Fibroblast of the aortic adventitia (primary cell): ENCODE measurements at regions not wholly inside any gene's neighbourhood (a gene's known extent, or its start where the extent isn't known, plus 50 kb on each side); places are given as distances from the start of the nearest gene placed in this dataset.
"Not testable (repeated sequence)": the region's sequence is repeated elsewhere in the genome, so short reads cannot be mapped to it uniquely, and the experiment has no call there.

ENCODE experiments used
- DNase-seq: peaks from one replicate; pipeline ENCODE4 v3.0.0-alpha.2; 2010; ENCODE audit warnings: low read depth
- H3K4me3 ChIP-seq: 2 replicates; pipeline ENCODE4 v1.5.1; 2011; ENCODE audit warnings: low read depth, mild to moderate bottlenecking, control low read depth, low read length, moderate library complexity
- TF ChIP-seq, protein P1 (sequence below): IDR thresholded peaks from 2 replicates; pipeline ENCODE4 v1.5.1; 2011; ENCODE audit warnings: mild to moderate bottlenecking, low read length, control low read depth, inconsistent platforms; ENCODE audit not compliant: insufficient read depth

DNA sequence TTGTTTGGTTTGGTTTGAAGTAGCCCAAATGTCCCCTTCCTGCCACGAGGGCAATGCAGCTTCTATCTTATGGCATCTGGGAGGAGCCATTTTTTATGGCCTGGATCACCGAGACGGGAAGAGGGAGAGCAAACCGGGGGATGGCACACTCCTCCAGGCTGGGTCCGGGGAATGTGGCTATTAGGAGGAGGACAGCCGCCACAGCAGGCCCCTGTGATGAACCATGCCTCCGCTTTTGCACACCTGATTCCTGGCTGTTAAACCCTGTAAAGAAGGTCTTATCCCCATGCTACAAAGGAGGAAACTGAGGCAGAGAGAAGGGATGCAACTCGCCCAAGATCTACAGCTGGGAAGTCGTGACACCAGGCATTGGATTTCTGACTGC lies 157.6 kb downstream of the OR4M2 start:
- no peak for DNase-seq
- H3K4me3 ChIP-seq, result no peak overlapping the region
- TF ChIP-seq, protein P1, sequence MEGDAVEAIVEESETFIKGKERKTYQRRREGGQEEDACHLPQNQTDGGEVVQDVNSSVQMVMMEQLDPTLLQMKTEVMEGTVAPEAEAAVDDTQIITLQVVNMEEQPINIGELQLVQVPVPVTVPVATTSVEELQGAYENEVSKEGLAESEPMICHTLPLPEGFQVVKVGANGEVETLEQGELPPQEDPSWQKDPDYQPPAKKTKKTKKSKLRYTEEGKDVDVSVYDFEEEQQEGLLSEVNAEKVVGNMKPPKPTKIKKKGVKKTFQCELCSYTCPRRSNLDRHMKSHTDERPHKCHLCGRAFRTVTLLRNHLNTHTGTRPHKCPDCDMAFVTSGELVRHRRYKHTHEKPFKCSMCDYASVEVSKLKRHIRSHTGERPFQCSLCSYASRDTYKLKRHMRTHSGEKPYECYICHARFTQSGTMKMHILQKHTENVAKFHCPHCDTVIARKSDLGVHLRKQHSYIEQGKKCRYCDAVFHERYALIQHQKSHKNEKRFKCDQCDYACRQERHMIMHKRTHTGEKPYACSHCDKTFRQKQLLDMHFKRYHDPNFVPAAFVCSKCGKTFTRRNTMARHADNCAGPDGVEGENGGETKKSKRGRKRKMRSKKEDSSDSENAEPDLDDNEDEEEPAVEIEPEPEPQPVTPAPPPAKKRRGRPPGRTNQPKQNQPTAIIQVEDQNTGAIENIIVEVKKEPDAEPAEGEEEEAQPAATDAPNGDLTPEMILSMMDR, result no peak

DNA sequence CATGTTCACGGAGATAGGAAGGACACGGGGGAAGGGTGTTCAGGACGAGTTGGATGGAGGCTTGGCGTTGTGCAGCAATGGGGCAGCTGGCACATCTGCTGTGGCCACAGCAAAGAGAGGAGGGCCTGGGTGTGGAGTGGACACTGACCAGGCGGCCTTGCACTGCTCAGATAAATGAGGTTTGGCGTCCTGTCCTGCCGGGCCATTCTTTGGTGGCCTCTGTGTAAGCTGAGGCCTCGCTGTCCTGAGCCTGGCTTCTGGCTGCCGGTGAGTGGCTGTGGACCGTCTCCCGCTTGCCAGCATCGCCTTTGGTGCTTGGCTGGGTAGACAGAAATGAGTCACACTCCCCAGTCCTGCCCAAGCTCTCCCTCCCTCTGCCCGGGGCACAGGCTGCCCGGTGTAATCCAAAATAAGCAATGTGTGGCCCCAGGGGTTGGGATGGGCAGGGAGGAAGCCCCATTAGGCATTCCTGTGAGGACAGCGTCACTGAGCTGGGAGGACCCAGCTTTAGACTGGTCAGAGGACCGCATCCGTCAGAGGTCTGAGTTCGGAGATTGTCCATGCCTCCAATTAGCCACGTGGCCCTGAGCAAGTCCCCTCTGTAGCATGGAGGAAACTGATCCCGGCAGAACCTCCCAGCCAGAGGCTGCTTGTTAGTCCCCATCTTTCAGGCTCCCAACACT lies 158.1 kb downstream of the OR4M2 start:
- DNase-seq, H3K4me3 ChIP-seq: not testable (repeated sequence)

DNA sequence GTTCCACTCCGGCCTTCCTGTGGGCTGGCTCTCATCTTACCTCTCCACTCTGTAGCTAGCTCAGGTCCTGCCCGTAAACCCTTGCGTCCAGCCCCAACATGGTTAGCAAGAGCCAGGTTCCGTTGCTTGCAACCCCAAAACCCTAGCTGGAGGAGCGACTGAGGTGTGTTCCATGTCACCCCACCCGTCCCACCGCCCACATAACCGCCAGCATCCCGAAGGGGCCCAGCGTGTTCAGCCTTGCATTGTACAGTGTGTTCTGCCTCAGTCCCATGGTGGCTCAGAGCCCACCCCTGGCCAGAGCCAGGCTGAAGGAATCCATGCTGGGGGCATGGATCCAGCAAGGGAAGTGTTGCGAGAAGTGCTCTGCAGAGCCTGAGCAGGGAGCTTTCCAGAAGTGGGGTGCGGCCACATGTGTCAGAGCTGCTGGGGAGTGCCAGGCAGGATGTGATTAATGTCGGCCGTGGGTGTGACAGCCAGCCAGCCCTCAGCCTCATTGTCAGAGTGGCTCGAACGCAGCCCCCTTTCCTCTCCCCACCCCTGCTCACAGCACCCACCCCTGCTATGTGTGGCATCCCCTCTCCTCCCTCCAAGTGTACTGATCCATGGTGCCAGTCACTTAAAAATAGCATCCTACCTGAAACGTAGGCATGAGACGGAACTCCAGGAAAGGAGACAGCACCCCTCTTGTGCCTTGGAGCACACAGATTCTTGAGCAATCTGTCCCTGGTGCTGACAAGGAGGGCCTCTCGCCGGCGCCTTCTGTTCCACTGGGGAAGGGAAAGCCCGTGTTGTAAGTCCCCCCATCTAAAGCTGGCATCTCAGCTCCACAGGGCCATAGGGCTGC lies 158.9 kb downstream of the OR4M2 start:
- DNase-seq, H3K4me3 ChIP-seq: not testable (repeated sequence)

DNA sequence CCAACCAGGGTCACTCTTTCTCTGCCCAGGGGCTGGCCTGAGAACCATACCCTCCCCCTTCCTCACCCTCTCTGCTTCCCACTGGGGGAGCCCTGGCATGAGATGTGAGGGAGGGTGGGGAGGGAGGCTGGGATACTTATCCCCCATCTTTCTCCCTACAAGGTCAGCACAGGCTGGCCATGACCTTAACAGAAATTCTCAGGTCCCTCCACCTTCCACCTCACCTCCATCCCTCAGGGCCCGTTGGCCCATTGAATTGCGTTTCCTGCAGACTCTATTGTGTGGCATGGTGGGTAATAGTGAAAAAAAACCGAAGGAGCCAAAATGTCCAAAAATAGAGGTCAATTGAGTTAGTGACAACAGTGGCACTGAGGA lies 159.5 kb downstream of the OR4M2 start:
- DNase-seq, result no peak
- TF ChIP-seq, protein P1, result no peak
- no peak overlapping the region for H3K4me3 ChIP-seq

DNA sequence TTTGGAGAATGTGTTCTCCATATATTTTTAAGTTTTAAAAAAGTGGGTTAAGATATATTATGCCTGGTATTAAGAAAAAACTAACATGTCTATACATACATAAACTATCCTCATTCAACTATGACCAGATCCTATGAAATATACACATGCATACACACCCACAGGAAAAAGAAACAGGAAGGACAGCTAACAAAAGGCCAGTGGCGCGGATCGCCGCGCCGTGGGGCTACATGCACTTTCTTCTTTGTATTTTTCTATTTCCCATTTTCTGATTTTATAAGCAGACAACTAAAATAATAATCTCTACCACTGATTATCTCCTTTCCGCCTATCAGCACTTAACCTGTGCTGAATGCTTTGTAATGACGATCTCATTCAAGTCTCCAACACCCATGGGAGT lies 160.1 kb downstream of the OR4M2 start:
- no peak overlapping the region for H3K4me3 ChIP-seq
- DNase-seq, result no peak
- TF ChIP-seq, protein P1, result no peak

DNA sequence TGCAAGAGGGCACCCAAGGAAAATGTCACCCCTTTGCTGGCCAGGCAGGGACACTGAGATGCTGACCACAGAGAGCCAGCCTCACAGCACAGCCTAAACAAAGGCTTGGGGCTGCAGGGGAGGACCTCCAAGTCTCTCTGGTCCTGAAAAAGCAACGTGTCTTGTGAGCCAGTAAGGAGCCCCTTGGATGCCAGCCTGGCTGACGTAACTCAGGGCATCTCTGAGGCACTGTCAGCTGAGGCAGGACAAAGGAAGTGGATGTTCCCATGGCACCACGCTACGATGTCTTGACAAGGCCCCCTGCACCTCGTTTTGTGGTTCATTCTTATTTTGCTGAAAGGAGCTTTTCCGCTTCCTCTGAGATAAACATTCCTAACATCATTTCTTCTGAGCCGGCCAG lies 160.7 kb downstream of the OR4M2 start:
- no peak for DNase-seq
- TF ChIP-seq, protein P1, result no peak
- H3K4me3 ChIP-seq, result no peak overlapping the region

DNA sequence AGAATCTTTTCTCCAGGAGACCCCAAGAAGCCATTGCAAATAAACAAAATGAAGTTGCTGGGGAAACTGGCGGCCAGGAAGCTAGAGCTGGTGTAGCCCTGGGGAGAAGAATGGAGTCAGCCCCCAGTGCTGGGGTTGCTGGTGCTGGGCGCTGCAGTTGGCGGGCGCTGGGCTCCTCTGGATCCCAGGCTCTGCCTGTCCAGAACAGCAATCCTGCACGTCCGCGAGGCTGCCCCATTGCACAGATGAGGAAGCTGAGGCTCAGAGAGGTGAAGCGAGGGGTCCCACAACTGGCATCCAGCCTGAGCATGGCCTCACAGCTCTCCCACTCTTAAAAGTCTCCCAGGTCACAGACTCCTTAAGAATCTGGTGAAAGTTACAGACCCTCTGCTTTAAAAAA lies 161.1 kb downstream of the OR4M2 start:
- no peak overlapping the region for H3K4me3 ChIP-seq

DNA sequence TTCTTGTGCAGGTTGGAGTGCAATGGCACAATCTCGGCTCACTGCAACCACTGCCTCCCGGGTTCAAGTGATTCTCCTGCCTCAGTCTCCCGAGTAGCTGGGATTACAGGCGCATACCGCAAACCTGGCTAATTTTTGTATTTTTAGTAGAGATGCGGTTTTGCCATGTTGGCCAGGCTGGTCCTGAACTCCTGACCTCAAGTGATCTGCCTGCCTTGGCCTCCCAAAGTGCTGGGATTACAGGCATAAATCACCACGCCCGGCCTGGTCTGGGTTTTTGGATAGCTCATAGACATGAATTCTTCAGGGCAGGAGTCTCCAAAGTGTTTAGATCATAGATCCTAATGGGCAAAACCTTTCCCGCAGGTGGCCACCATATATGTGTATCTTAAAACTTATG lies 162.0 kb downstream of the OR4M2 start:
- not testable (repeated sequence) for DNase-seq, H3K4me3 ChIP-seq

More for the DNA sequence above, 161.1 kb downstream of the OR4M2 start:
- TF ChIP-seq, protein P1, result no peak
- DNase-seq, result no peak
